Activated naive CD8-positive, alpha-beta T cell treated with anti-CD3 and anti-CD28 coated beads for 36 hours (primary cell): ENCODE measurements at regions not wholly inside any gene's neighbourhood (a gene's known extent, or its start where the extent isn't known, plus 50 kb on each side); places are given as distances from the start of the nearest gene placed in this dataset.
A peak's percentile ranks its signal among the peaks of the same experiment; 100 is the strongest.

Experiments
- DNase-seq: peaks from one replicate; pipeline ENCODE4 v3.0.0; 2021
- H3K27ac Mint-ChIP-seq: one replicate; pipeline ENCODE4 v1.8.0; 2022; ENCODE audit warnings: mild to moderate bottlenecking, moderate library complexity, mixed read lengths
- H3K27me3 Mint-ChIP-seq: one replicate; pipeline ENCODE4 v1.8.0; 2022; ENCODE audit warnings: mild to moderate bottlenecking, mixed read lengths
- H3K36me3 Mint-ChIP-seq: one replicate; pipeline ENCODE4 v1.8.0; 2021; ENCODE audit warnings: mild to moderate bottlenecking, mixed read lengths
- H3K4me1 Mint-ChIP-seq: one replicate; pipeline ENCODE4 v1.8.0; 2021; ENCODE audit warnings: mixed read lengths
- H3K4me3 Mint-ChIP-seq: one replicate; pipeline ENCODE4 v1.8.0; 2022; ENCODE audit warnings: mild to moderate bottlenecking, moderate library complexity, mixed read lengths
- H3K9me3 Mint-ChIP-seq: one replicate; pipeline ENCODE4 v1.8.0; 2022; ENCODE audit warnings: mixed read lengths

DNA sequence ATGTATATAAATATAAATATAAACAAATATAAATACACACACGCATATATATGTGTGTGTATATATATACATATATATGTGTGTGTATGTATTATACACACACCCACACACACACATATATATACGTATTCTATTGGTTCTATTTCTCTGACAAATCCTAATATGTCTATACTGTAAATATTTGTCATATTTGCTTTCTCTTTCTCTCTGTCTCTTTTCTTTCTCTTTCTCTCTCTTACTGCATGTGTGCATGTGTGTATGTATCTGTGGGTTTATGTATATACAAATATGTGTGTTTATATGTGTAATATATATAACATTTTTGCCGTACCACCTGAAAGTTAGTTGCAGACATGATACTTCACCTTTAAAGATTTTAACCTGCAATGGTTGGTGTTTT lies 174.2 kb upstream of the PLEKHG7 start:
- Mint-ChIP-seq H3K4me3 (no peak overlapping the region), H3K27ac (no peak overlapping the region), H3K36me3 (peaks cover 4% of the 10 kb centered on the region), H3K9me3 (peaks cover 13% of the 10 kb centered on the region), H3K27me3 (no peaks in the 10 kb centered on the region), H3K4me1 (peaks cover 9% of the 10 kb centered on the region)
- DNase-seq: no peak

DNA sequence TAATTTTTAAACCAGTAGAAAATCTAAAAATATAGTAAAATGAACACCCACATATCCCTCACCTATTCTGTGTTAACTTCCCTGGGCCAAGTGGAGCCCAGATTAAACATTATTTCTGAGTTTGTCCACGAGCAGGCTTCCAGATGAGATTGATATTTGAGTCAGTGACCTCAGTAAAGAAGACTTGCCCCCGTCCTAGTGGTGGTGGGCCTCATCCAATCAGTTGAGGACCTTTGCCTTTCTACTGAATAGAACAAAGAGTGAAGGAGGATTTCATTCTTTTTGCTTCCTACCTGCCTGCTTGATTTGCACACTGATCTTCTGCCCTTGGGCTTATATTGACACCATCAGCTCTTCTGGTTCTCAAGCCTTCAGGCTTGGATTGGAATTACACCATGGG lies 174.7 kb upstream of the PLEKHG7 start:
- Mint-ChIP-seq H3K27ac (no peak overlapping the region), H3K4me1 (peaks cover 9% of the 10 kb centered on the region), H3K27me3 (no peaks in the 10 kb centered on the region), H3K36me3 (peaks cover 7% of the 10 kb centered on the region), H3K9me3 (peaks cover 13% of the 10 kb centered on the region), H3K4me3 (no peak overlapping the region)
- no peak for DNase-seq

DNA sequence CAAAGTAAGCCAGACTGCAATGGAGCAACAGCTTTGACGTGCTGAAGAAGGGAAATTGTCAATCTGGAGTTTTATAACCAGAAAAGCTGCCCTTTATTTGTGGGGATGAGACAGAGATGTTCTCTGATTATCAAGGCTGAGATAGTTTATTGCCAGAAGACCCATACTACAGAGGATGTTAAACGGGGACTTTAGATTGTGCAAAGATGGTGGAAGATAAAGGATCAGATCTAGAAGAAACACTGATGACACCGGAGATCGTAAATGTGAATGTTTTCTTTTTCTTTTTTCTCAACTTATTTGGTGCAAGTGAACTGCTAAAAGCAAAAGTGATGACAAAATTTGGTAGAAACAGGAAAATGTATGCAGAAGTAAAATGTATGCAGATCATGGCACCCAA lies 178.3 kb upstream of the PLEKHG7 start:
- DNase-seq: no peak
- Mint-ChIP-seq H3K4me1 (peaks cover 13% of the 10 kb centered on the region), H3K4me3 (no peak overlapping the region), H3K27me3 (no peaks in the 10 kb centered on the region), H3K36me3 (peaks cover 13% of the 10 kb centered on the region), H3K9me3 (peaks cover 15% of the 10 kb centered on the region), H3K27ac (no peak overlapping the region)

DNA sequence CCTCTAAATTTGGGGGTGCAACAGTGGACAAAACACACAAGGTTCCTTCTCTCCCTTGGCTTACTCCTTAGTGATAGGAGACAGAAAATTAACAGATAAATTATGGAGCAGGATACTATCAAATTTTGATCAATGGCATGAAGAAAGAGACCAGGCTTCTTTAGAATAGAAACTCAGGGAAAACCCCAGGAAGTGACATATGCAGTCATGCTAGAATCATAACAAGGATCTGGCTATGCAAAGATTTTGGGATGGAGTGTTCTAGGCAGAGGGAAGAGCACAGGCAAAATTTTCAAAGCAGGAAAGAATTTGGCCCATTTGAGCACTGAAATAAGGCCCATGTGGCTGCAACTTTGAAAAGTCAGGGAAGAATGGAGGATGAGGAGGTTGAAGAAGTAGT lies 182.3 kb upstream of the PLEKHG7 start:
- peaks cover 14% of the 10 kb centered on the region for H3K36me3 Mint-ChIP-seq
- DNase-seq: no peak

DNA sequence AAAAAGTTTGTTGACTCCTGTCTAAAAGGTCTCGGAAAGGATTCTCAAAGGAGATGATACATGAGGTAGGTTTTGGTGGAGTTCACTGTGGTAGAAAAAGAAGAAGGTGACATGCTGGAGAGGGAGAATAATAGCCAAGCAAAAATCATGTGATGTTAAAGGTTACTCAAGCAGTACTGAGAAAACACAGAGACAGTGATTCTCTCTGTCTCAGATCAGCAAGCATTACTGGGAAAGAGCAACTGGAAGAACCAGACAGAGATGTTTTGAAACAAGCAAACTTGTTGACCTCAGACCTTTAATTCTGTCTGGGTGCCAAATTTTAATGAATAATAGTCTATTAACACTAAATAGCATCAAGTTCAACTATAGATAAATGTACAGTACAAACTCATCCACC lies 183.5 kb upstream of the PLEKHG7 start:
- H3K36me3 Mint-ChIP-seq: peaks cover 14% of the 10 kb centered on the region
- H3K27me3 Mint-ChIP-seq: no peaks in the 10 kb centered on the region
- peaks cover 22% of the 10 kb centered on the region for H3K4me1 Mint-ChIP-seq
- H3K9me3 Mint-ChIP-seq: peaks cover 12% of the 10 kb centered on the region
- no peak overlapping the region for H3K27ac Mint-ChIP-seq
- H3K4me3 Mint-ChIP-seq: no peak overlapping the region
- DNase-seq: no peak

More for the DNA sequence above, 182.3 kb upstream of the PLEKHG7 start:
- Mint-ChIP-seq H3K9me3 (peaks cover 18% of the 10 kb centered on the region), H3K4me3 (no peak overlapping the region), H3K27ac (no peak overlapping the region), H3K27me3 (no peaks in the 10 kb centered on the region), H3K4me1 (peaks cover 20% of the 10 kb centered on the region)

DNA sequence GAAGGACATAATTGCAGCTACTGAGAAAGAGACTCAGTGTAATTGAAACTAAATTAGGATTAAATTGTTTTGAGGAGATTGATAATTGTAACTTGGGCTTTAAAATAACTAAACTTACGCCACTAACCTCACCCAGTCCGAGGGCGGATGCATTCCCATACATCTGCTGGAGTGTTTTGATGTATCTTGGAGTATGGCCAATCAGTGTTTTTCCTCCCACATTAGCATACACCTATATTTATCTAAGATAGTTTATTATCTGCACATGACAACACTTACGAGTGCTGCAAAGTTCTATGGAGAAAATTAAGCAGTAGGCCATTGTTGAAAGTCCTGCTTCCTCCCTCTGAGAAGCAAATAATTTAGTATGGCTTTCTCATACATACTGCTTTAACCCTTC lies 184.7 kb upstream of the PLEKHG7 start:
- H3K9me3 Mint-ChIP-seq: peaks cover 8% of the 10 kb centered on the region
- DNase-seq: no peak
- no peak overlapping the region for H3K4me3 Mint-ChIP-seq
- no peak overlapping the region for H3K27ac Mint-ChIP-seq
- H3K36me3 Mint-ChIP-seq: peaks cover 9% of the 10 kb centered on the region
- no peaks in the 10 kb centered on the region for H3K27me3 Mint-ChIP-seq
- H3K4me1 Mint-ChIP-seq: peaks cover 22% of the 10 kb centered on the region

DNA sequence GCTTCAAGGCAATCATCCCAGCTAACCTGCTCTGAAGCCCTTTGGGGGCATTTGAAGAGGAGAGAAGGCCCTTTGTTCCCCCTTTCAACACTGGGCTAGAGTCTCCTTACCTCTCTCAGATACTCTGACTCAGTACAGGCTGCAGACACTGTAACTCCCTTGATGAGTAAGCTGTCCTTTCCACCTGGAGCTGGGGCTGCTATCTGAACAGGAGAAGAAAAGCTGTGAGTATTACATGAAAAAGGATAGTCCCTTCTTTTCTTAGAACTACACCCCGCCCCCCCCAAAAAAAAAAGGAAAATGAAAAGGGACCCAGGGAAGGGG lies 186.6 kb upstream of the PLEKHG7 start:
- Mint-ChIP-seq H3K27ac (peak overlapping the region; percentile 69), H3K9me3 (peaks cover 5% of the 10 kb centered on the region), H3K4me1 (peaks cover 22% of the 10 kb centered on the region), H3K4me3 (no peak overlapping the region), H3K36me3 (peaks cover 9% of the 10 kb centered on the region), H3K27me3 (no peaks in the 10 kb centered on the region)
- no peak for DNase-seq

DNA sequence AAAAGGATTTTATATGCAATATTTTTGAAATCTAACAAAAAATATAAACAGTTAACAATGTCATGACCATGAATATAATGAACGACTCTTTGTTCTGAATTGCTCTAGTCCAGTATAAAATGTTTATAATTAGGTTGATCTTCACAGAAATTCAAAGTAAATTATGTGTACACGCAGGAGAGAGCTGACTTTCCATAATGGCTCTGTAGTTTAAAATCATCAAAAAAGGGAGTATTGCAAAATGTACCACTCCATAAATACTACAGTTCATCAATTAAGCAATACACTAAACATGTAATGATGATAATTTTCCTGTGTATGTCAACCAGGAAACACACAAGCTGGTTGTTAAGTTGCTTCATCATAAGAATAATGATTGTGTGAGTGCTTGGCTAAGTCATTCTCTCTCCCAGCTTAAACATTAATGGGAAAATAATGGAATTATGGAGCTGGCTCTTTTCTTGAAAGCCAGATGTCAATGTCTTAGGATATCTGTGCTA lies 189.5 kb upstream of the PLEKHG7 start:
- Mint-ChIP-seq H3K27ac (no peak overlapping the region), H3K4me3 (no peak overlapping the region), H3K9me3 (peaks cover 11% of the 10 kb centered on the region), H3K36me3 (peaks cover 7% of the 10 kb centered on the region), H3K4me1 (peaks cover 12% of the 10 kb centered on the region), H3K27me3 (no peaks in the 10 kb centered on the region)
- DNase-seq: no peak

DNA sequence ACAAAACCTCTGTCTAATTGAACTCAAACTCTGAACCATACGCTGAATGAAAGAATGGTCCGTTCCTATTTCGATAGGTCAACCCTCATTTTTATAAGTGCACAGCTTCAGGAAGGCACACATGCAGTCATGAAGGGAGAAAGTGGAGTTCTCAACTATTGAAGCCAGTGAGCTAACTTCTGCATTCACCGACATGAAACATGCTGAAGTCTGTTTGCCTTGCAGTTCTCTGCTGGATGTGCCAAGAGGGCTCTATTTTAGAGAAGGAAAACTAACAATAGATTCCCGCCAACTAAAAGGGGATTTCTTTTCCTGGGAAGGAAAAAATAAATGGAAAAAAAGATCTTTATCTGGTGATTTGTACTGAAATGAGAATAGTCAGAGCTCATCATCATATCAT lies 191.0 kb upstream of the PLEKHG7 start:
- no peak for DNase-seq
- no peak overlapping the region for H3K27ac Mint-ChIP-seq
- no peaks in the 10 kb centered on the region for H3K27me3 Mint-ChIP-seq
- H3K4me1 Mint-ChIP-seq: peaks cover 16% of the 10 kb centered on the region
- H3K36me3 Mint-ChIP-seq: peaks cover 9% of the 10 kb centered on the region
- peaks cover 11% of the 10 kb centered on the region for H3K9me3 Mint-ChIP-seq
- no peak overlapping the region for H3K4me3 Mint-ChIP-seq

DNA sequence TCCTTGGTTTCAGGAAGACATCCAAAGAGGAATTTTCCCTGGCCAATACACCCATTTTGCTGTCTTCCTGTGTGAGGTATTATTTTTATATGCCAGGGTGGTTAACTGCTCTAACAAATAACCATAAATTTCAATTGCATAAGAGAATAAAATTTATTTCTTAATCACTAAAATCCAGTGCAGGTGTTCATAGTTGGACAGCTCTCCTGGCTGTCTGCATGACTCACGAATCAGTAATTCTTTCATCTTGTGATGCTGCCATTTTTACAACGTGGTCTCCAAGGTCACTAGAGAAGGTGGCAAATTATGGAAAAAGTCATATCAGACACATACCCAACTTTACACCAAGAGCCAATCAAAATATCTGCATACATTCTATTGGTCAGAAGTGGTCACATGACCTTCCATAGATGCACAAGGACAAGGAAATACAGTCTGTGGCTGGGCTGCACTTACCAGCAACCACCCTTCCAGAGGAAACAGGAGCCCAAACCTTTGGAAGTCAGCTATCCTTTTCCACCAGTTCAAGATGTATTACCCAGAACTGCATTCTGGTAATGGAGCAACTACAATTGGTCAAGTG lies 193.5 kb upstream of the PLEKHG7 start:
- DNase-seq: no peak
- Mint-ChIP-seq H3K4me1 (peaks cover 26% of the 10 kb centered on the region), H3K4me3 (no peak overlapping the region), H3K27me3 (no peaks in the 10 kb centered on the region), H3K27ac (no peak overlapping the region), H3K9me3 (peaks cover 12% of the 10 kb centered on the region), H3K36me3 (peaks cover 14% of the 10 kb centered on the region)

DNA sequence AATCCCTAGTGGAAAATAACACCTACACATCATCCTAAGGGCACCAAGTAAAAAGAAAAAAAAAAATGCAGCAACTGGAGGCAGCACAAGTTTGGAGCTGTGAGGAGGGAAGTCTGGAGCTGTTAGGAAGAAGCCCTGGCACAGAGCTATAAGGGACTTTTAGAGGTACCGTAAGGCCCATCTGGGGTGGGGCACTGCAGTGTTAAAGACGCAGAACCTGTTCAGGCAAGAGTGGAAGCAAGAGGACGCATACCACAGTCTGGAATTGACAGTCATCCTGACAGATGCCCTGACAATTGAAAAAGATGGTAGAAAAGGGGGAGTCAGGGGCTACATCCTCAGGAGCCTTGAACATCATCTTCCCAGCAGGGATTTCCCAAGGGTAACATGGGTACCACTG lies 195.9 kb upstream of the PLEKHG7 start:
- Mint-ChIP-seq H3K27me3 (no peaks in the 10 kb centered on the region), H3K9me3 (peaks cover 12% of the 10 kb centered on the region), H3K4me3 (no peak overlapping the region), H3K4me1 (peaks cover 45% of the 10 kb centered on the region), H3K27ac (peak overlapping the region; percentile 96), H3K36me3 (peaks cover 14% of the 10 kb centered on the region)
- DNase-seq: no peak

DNA sequence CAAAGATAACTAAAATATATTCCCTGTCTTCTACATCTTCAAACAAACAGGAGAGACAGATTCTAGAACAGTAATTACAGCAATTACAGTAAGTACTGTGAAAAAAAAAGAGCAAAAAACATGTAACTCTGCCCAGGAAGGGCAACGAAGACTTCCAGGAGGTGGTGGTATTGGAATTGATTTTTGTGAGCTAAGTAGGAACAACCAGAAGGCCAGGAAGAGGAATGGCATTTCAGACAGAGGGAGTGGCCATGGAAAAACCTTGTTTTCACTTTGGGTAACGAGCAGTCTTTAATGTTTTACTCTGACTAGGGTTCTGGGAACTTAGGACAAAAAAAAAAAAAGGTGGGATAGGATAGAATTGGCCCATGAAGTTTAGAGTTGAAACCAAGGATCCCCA lies 196.3 kb upstream of the PLEKHG7 start:
- Mint-ChIP-seq H3K27ac (peak overlapping the region; percentile 96), H3K4me1 (peaks cover 49% of the 10 kb centered on the region), H3K9me3 (peaks cover 13% of the 10 kb centered on the region), H3K27me3 (no peaks in the 10 kb centered on the region), H3K4me3 (peak overlapping the region; percentile 38), H3K36me3 (peaks cover 17% of the 10 kb centered on the region)
- DNase-seq: no peak

DNA sequence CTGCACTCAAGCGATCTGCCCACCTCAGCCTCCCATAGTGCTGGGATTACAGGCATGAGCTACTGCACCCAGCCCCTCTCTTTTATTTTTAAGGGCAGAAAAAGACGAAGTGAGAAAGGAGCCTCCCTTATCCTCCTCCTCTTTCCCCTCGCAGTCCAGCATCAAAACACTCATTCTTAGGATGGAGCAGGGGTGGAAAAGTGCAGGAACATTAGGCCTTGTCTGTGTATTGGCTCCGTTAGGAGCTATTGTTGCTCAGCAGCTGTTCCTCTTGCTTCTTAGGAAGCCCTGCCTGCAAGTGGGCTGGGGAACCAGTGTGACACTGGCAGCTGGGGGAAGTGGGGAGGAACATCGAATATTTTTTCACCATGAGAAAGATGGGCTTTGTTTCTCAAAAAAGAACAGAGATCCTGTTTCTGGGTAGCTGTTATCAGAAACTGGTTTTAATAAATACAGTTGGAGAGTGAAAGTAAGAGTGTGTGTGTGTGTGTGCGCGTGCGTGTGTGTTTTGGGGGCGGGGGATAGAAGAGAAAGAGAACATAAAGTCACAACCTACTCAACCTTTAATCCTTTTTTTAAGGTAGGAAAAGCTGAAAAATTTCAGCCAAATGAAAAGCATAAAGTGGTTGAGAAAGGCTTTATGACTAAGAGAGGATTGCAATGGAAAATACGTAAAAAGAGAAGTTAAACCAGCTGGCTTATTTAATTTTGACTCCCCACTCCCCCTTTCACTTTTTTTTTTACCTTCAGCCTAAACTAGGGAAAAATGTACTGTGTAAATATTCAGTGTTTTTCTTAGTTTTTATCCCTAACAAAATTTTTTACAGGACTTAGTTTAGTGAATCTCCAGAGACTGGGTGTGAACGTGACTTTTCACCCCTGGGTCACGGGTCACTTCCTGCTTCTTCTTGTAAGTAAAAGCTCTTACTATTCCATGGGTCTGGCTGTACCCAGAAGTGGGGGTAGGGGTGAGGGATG lies 197.2 kb upstream of the PLEKHG7 start:
- Mint-ChIP-seq H3K27me3 (no peaks in the 10 kb centered on the region), H3K9me3 (peaks cover 13% of the 10 kb centered on the region), H3K27ac (peak overlapping the region; percentile 96), H3K4me1 (peaks cover 49% of the 10 kb centered on the region), H3K36me3 (peaks cover 14% of the 10 kb centered on the region), H3K4me3 (peak overlapping the region; percentile 72)
- DNase-seq: peak; percentile 55

DNA sequence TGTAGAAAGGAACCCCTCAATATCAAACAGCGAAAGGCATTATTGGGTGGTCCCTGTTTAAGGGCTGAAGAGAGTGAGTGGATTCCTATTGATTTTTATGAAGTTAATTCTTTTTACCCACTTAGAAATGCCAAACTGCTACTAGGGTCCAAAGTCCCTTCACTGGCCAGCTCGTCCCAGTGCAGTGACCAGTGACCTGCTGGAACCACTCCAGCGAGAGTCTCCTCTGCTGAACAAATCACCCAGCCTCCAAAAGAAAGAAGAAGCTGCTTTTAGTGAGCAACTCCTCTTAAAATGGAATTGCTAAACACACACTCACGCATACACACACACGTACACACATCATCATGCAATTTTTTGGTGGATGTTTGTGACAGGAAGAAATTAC lies 198.2 kb upstream of the PLEKHG7 start:
- Mint-ChIP-seq H3K36me3 (peaks cover 10% of the 10 kb centered on the region), H3K4me1 (peaks cover 48% of the 10 kb centered on the region), H3K27me3 (no peaks in the 10 kb centered on the region), H3K27ac (peak overlapping the region; percentile 54), H3K9me3 (peaks cover 7% of the 10 kb centered on the region), H3K4me3 (no peak overlapping the region)
- no peak for DNase-seq

DNA sequence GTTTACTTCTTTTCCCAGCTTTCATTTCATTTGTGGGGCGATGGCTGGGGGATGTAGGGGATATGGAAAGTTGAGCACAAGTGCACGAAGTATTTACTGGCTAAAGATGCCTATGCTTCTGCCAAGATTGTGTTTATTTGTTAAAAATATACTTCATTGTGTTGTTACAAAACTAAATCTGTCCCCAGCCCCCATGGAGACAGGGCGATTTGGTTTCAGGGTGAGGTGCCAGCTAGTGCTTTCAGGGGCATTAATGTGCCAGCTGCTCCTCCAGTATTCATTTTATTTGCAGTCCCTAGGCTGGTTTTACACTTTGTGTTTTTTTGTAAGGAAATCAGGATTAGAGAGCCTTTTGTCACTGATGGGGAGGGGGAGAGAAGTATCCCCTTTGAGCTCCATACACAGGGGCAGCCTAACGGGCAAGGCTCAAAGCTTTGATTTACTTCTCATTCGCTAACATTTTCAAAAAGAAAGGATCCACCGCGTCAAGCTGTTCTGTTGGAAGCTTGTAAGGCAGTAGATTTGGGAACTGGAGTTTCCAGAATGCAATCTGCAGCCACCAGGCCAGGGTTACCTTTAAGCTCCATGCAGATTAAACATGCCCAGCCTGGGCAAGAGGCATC lies 198.7 kb upstream of the PLEKHG7 start:
- Mint-ChIP-seq H3K27me3 (no peaks in the 10 kb centered on the region), H3K36me3 (peaks cover 10% of the 10 kb centered on the region), H3K27ac (peak overlapping the region; percentile 85), H3K4me1 (peaks cover 48% of the 10 kb centered on the region), H3K9me3 (peaks cover 4% of the 10 kb centered on the region), H3K4me3 (no peak overlapping the region)
- DNase-seq: no peak
